MM.1S (cell line): ENCODE measurements at regions not wholly inside any gene's neighbourhood (a gene's known extent, or its start where the extent isn't known, plus 50 kb on each side); places are given as distances from the start of the nearest gene placed in this dataset.

Experiments
- DNase-seq: peaks from one replicate; pipeline ENCODE4 v3.0.0-alpha.2; 2015
- H2AFZ ChIP-seq: fragments of 300-600 bp; sonication (generic); 2 replicates; pipeline ENCODE4 v1.6.0; 2016; ENCODE audit warnings: antibody characterized with exemption, low read length
- H3F3A ChIP-seq: fragments of 300-600 bp; sonication (generic); 2 replicates; pipeline ENCODE4 v1.6.1; 2016; ENCODE audit warnings: mild to moderate bottlenecking, antibody characterized with exemption, low read length, moderate library complexity, mixed read lengths; ENCODE audit not compliant: insufficient read depth
- H3K27ac ChIP-seq: fragments of 300-600 bp; sonication (generic); 2 replicates; pipeline ENCODE4 v1.5.1; 2016; ENCODE audit warnings: mild to moderate bottlenecking, low read length
- H3K27me3 ChIP-seq: fragments of 300-600 bp; sonication (generic); replicated peaks from 2 replicates; pipeline ENCODE4 v1.6.0; 2016; ENCODE audit warnings: low read length; ENCODE audit not compliant: insufficient read depth
- H3K36me3 ChIP-seq: fragments of 300-600 bp; sonication (generic); replicated peaks from 2 replicates; pipeline ENCODE4 v1.6.1; 2016; ENCODE audit warnings: mild to moderate bottlenecking, low read length, mixed read lengths; ENCODE audit not compliant: insufficient read depth
- H3K4me1 ChIP-seq: fragments of 300-600 bp; sonication (generic); 2 replicates; pipeline ENCODE4 v1.6.1; 2016; ENCODE audit warnings: low read length, mixed read lengths
- H3K4me2 ChIP-seq: fragments of 300-600 bp; sonication (generic); 2 replicates; pipeline ENCODE4 v1.6.0; 2016; ENCODE audit warnings: low read depth, low read length
- H3K4me3 ChIP-seq: fragments of 300-600 bp; sonication (generic); 2 replicates; pipeline ENCODE4 v1.5.1; 2016; ENCODE audit warnings: low read length, mixed read lengths
- H3K79me2 ChIP-seq: fragments of 300-600 bp; sonication (generic); 2 replicates; pipeline ENCODE4 v1.6.1; 2016; ENCODE audit warnings: mixed run types, low read length, mixed read lengths
- H3K9ac ChIP-seq: fragments of 300-600 bp; sonication (generic); 2 replicates; pipeline ENCODE4 v1.6.1; 2016; ENCODE audit warnings: low read length, mixed read lengths
- H3K9me2 ChIP-seq: fragments of 300-600 bp; sonication (generic); replicated peaks from 2 replicates; pipeline ENCODE4 v1.6.1; 2016; ENCODE audit warnings: mild to moderate bottlenecking, low read length, mixed read lengths; ENCODE audit not compliant: insufficient read depth
- H3K9me3 ChIP-seq: fragments of 300-600 bp; sonication (generic); replicated peaks from 2 replicates; pipeline ENCODE4 v1.6.1; 2016; ENCODE audit warnings: mild to moderate bottlenecking, low read length, mixed read lengths; ENCODE audit not compliant: insufficient read depth
- H4K20me1 ChIP-seq: fragments of 300-600 bp; sonication (generic); 2 replicates; pipeline ENCODE4 v1.6.1; 2016; ENCODE audit warnings: mild to moderate bottlenecking, low read length, moderate library complexity, mixed read lengths; ENCODE audit not compliant: insufficient read depth
- CTCF ChIP-seq: fragments of 300-600 bp; sonication (generic); IDR thresholded peaks from 2 replicates; pipeline ENCODE4 v1.5.1; 2016; ENCODE audit warnings: antibody characterized with exemption, low read length, mixed read lengths
- EZH2 ChIP-seq: fragments of 300-600 bp; sonication (generic); optimal IDR thresholded peaks from 2 replicates; pipeline ENCODE3; 2017; ENCODE audit warnings: low read depth, mild to moderate bottlenecking, antibody characterized with exemption, low read length, mixed read lengths
- EZH2phosphoT487 ChIP-seq: fragments of 300-600 bp; sonication (generic); IDR thresholded peaks from 2 replicates; pipeline ENCODE4 v1.6.1; 2018; ENCODE audit warnings: antibody characterized with exemption, low read length

GRCh38 chr13:109587689-109588088 is 198.7 kb downstream of the IRS2 start:
- DNase-seq: no peak
- no peaks in the 10 kb centered on the region for H3K79me2 ChIP-seq
- no peaks in the 10 kb centered on the region for H3K36me3 ChIP-seq
- H3K4me1 ChIP-seq: no peaks in the 10 kb centered on the region
- no peaks in the 10 kb centered on the region for H3K9me3 ChIP-seq
- H2AFZ ChIP-seq: no peak overlapping the region
- H3K27ac ChIP-seq: no peak overlapping the region
- H3K4me2 ChIP-seq: no peak overlapping the region
- H3K4me3 ChIP-seq: no peak overlapping the region
- no peaks in the 10 kb centered on the region for H3K27me3 ChIP-seq
- no peak overlapping the region for H3K9ac ChIP-seq
- no peaks in the 10 kb centered on the region for H4K20me1 ChIP-seq
- no peaks in the 10 kb centered on the region for H3K9me2 ChIP-seq
- no peak for TF ChIP-seq EZH2phosphoT487
- no peak for TF ChIP-seq EZH2
- no peak for TF ChIP-seq CTCF
- H3F3A ChIP-seq: no peaks in the 10 kb centered on the region

GRCh38 chr13:109586509-109587346 is 199.7 kb downstream of the IRS2 start:
- no peaks in the 10 kb centered on the region for H3K9me3 ChIP-seq
- H3F3A ChIP-seq: no peaks in the 10 kb centered on the region
- H3K79me2 ChIP-seq: no peaks in the 10 kb centered on the region
- H3K4me1 ChIP-seq: no peaks in the 10 kb centered on the region
- H4K20me1 ChIP-seq: no peaks in the 10 kb centered on the region
- no peak overlapping the region for H2AFZ ChIP-seq
- H3K27me3 ChIP-seq: no peaks in the 10 kb centered on the region
- no peak for DNase-seq
- H3K27ac ChIP-seq: no peak overlapping the region
- H3K4me3 ChIP-seq: no peak overlapping the region
- TF ChIP-seq EZH2phosphoT487: no peak
- no peak for TF ChIP-seq EZH2
- no peak for TF ChIP-seq CTCF
- H3K4me2 ChIP-seq: no peak overlapping the region
- H3K36me3 ChIP-seq: no peaks in the 10 kb centered on the region
- H3K9ac ChIP-seq: no peak overlapping the region
- H3K9me2 ChIP-seq: no peaks in the 10 kb centered on the region

GRCh38 chr13:109584844-109585361 is 201.5 kb downstream of the IRS2 start:
- Histone ChIP-seq H3K9ac (no peak overlapping the region), H2AFZ (no peak overlapping the region), H3K27ac (no peak overlapping the region), H3K4me2 (no peak overlapping the region), H3K27me3 (no peaks in the 10 kb centered on the region), H3F3A (no peaks in the 10 kb centered on the region), H3K36me3 (no peaks in the 10 kb centered on the region), H3K79me2 (no peaks in the 10 kb centered on the region), H3K9me2 (no peaks in the 10 kb centered on the region), H3K9me3 (no peaks in the 10 kb centered on the region), H3K4me3 (no peak overlapping the region), H3K4me1 (no peaks in the 10 kb centered on the region), H4K20me1 (no peaks in the 10 kb centered on the region)
- TF ChIP-seq EZH2phosphoT487 (no peak), EZH2 (no peak), CTCF (no peak)
- no peak for DNase-seq
